PFSK-1 (cell line): ENCODE measurements at regions not wholly inside any gene's neighbourhood (a gene's known extent, or its start where the extent isn't known, plus 50 kb on each side); places are given as distances from the start of the nearest gene placed in this dataset.

Experiments used
- POLR2AphosphoS5 ChIP-seq: IDR thresholded peaks from 2 replicates; pipeline ENCODE4 v1.6.1; 2012; ENCODE audit warnings: low read depth, mild to moderate bottlenecking, control low read depth, low read length, moderate library complexity
- REST ChIP-seq, 2 experiments: IDR thresholded peaks; 2 replicates each; pipeline versions ENCODE4 v1.6.1 to v1.8.0; 2011 to 2012; ENCODE audit warnings: low read depth in 2 of 2, low read length in 2 of 2, control low read depth in 1 of 2, inconsistent platforms in 1 of 2, mild to moderate bottlenecking in 1 of 2, moderate library complexity in 1 of 2; ENCODE audit not compliant: insufficient read depth in 1 of 2
- TAF1 ChIP-seq: IDR thresholded peaks from 2 replicates; pipeline ENCODE4 v1.6.1; 2012; ENCODE audit warnings: low read length, control low read depth, borderline replicate concordance; ENCODE audit not compliant: insufficient read depth

DNA sequence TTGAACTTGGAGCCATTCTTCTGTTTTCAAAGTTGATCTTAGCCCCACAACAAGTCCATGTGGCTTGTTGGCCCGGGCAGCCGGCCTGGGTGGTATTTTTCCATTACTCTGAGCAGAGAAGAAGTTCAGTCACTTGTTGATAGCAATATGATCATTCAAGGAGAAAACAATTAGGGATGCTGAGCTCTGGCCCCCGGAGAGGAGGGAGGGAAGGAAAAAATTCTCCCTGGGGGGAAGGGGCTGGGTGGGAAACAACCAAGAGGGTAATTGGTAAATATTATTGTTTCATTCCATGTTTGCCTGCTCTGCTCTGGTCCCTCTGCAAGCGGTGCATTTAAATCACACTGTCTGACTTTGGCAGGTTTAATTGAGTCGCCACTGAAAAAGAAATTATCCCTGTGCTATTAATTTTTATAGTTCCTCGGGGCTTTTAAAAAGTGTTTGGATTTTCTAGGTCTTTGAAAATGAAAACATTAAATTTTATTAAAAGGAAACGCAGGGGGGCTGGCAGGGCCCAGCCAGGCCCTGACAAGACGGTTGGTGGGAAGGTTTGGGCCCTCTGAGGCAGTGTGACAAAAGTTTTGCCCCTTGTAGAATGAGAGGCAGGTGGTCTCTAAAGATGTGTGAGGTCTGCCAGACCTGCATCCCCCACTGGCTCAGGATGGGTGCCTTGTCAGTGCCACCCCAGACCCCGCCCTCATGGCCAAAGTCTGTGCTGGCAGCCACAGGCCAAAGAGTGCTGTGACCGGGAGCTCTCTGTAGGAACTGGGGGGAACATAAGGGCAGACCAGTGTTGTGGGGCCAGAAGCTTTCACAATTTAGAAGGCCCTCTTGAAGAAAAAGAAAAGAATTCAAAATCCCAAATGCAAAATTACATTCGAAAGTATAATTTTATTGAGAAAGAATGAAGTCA lies 52.5 kb upstream of the SLC14A2 start:
- no peak for TF ChIP-seq POLR2AphosphoS5
- no peak for TF ChIP-seq TAF1
- no peak for TF ChIP-seq REST (IDR thresholded peaks at IDR 0.05; ENCODE audit: insufficient read depth in 1 of 2, low read depth in 2 of 2, low read length in 2 of 2)
